ENCODE measurements at regions not wholly inside any gene's neighbourhood (a gene's known extent, or its start where the extent isn't known, plus 50 kb on each side); places are given as distances from the start of the nearest gene placed in this dataset.

DNA sequence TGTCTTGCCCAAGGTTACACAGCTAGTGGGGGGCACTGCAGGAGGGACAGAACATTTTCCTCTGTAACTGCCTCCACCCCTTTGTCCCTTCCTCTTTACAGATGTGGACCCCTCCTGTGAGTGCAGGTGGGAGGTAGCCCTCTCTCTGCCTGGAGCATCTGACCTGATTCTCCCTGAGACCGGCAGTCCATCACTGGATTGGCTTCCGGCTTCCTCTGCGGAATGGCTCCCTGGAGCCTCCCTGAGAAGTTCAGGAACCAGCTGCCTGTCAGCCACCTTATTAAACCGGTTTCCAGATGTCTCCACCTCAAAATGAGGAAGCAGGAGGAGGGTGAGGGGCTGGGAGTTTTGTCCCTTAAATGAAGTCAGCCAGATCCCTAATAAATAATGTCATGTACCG is 67.3 kb upstream of the TNP1 start:
- TF ChIP-seq POLR2A (IDR thresholded peaks at IDR 0.05) = no peak
- TF ChIP-seq, protein P1, sequence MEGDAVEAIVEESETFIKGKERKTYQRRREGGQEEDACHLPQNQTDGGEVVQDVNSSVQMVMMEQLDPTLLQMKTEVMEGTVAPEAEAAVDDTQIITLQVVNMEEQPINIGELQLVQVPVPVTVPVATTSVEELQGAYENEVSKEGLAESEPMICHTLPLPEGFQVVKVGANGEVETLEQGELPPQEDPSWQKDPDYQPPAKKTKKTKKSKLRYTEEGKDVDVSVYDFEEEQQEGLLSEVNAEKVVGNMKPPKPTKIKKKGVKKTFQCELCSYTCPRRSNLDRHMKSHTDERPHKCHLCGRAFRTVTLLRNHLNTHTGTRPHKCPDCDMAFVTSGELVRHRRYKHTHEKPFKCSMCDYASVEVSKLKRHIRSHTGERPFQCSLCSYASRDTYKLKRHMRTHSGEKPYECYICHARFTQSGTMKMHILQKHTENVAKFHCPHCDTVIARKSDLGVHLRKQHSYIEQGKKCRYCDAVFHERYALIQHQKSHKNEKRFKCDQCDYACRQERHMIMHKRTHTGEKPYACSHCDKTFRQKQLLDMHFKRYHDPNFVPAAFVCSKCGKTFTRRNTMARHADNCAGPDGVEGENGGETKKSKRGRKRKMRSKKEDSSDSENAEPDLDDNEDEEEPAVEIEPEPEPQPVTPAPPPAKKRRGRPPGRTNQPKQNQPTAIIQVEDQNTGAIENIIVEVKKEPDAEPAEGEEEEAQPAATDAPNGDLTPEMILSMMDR (IDR thresholded peaks at IDR 0.05) = no peak
- 73% methylated on average over 2 of the region's 5 CpGs for WGBS (ENCODE audit: insufficient coverage, low coverage, low lambda C conversion rate, missing lambda C conversion rate)
- Histone ChIP-seq H3K9me3 (no peaks in the 10 kb centered on the region), H3K36me3 (no peaks in the 10 kb centered on the region), H3K4me1 (no peaks in the 10 kb centered on the region), H3K27me3 (no peaks in the 10 kb centered on the region), H3K27ac (no peak overlapping the region), H3K4me3 (no peak overlapping the region)
- intact Hi-C loops (cut with DNase I) = no loop called here
- DNase-seq = no peak
- no peak for ATAC-seq

DNA sequence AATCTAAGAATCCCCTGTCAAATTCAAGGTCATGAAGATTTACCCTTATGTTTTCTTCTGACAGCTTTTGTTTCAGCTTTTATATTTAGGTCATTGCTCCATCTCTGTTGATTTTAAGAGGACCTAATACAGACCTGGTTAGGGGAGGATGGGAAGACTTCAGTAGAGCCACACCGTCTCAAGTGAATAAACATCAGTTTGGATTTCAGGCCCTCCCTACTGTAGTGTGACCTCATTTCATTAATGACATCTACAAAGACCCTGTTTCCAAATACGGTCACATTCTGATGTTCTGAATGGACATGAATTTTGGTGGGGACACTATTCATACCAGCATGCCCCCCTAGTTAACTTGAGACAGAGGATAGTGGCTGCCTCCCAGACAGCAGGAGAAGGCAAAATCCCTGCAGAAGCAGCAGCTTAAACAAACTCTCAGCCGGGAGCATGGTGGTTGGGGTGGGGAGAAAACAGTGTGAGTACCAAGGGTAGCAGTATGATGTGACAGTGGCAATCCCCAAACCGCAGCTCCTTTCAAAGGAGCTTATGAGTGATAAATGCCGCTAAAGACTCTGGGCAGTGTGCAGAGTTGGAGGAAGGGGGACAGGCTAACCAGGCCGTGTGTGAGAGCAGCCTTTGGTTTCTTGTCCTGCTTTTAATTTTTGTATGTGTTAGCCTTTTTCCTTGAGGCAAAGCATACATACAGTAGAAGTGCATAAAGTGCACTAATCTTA is 65.9 kb upstream of the TNP1 start:
- H3K9me3 ChIP-seq = no peaks in the 10 kb centered on the region
- no peak overlapping the region for H3K4me3 ChIP-seq
- intact Hi-C loops (cut with DNase I) = no loop called here
- 74% methylated on average over 6 of the region's 6 CpGs for WGBS (ENCODE audit: insufficient coverage, low coverage, low lambda C conversion rate, missing lambda C conversion rate)
- no peaks in the 10 kb centered on the region for H3K4me1 ChIP-seq
- H3K27ac ChIP-seq = no peak overlapping the region
- TF ChIP-seq, protein P1 (IDR thresholded peaks at IDR 0.05) = no peak
- TF ChIP-seq POLR2A (IDR thresholded peaks at IDR 0.05) = no peak
- no peaks in the 10 kb centered on the region for H3K36me3 ChIP-seq
- ATAC-seq = no peak
- H3K27me3 ChIP-seq = no peaks in the 10 kb centered on the region
- no peak for DNase-seq

DNA sequence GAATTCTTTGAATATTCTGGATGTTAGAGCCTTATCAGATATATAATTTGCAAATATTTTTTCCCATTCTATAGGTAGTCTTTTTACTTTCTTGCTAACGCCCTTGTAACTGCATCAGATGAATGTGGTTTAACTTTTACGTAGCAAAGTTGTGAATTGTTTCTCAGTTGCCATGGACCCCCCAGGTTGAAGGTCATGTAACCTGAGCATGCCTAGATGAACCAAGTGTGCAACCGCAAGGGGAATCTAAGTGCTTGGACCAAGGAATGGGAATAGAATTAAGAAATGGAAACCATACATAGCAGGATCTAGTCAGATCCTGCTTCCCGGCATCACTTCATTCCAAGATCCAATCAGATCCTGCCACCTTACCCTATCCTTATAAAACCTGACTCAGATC is 65.1 kb upstream of the TNP1 start:
- Histone ChIP-seq H3K36me3 (no peaks in the 10 kb centered on the region), H3K9me3 (no peaks in the 10 kb centered on the region), H3K4me1 (no peaks in the 10 kb centered on the region), H3K4me3 (no peak overlapping the region), H3K27ac (no peak overlapping the region), H3K27me3 (no peaks in the 10 kb centered on the region)
- 85% methylated on average over 3 of the region's 4 CpGs for WGBS (ENCODE audit: insufficient coverage, low coverage, low lambda C conversion rate, missing lambda C conversion rate)
- ATAC-seq (no peak), DNase-seq (no peak)
- no peak for TF ChIP-seq POLR2A (IDR thresholded peaks at IDR 0.05)
- TF ChIP-seq, protein P1 (IDR thresholded peaks at IDR 0.05) = no peak
- intact Hi-C loops (cut with DNase I) = no loop called here

DNA sequence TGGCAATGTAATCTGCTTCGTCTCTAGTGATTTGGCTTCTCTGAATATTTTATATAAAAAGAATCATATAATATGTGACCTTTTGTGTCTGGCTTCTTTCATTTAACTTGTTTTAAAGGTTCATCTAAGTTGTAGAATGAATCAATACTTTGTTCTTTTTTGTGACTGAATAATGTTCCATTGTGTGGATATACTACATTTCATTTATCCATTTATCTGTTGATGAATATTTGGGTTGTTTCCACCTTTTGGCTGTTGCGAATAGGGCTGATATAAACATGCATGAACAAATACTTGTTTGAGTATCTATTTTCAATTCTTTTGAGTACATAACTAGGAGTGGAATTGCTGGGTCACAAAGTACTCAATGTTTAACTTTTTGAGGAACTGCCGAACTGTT is 63.8 kb upstream of the TNP1 start:
- H3K27me3 ChIP-seq = no peaks in the 10 kb centered on the region
- WGBS (ENCODE audit: insufficient coverage, low coverage, low lambda C conversion rate, missing lambda C conversion rate) = 66% methylated on average over 3 of the region's 3 CpGs
- H3K36me3 ChIP-seq = no peaks in the 10 kb centered on the region
- no peak for DNase-seq
- TF ChIP-seq, protein P1 (IDR thresholded peaks at IDR 0.05) = no peak
- no peak for TF ChIP-seq POLR2A (IDR thresholded peaks at IDR 0.05)
- H3K4me1 ChIP-seq = no peaks in the 10 kb centered on the region
- no peaks in the 10 kb centered on the region for H3K9me3 ChIP-seq
- no peak overlapping the region for H3K27ac ChIP-seq
- no peak for ATAC-seq
- H3K4me3 ChIP-seq = no peak overlapping the region
- intact Hi-C loops (cut with DNase I) = no loop called here
